Panc1 (cell line): ENCODE measurements at regions not wholly inside any gene's neighbourhood (a gene's known extent, or its start where the extent isn't known, plus 50 kb on each side); places are given as distances from the start of the nearest gene placed in this dataset.

Experiments
- ATAC-seq: fragments of 200-7000 bp; cut with Tn5 transposase; 2 replicates; pipeline ENCODE4 v1.9.1; 2020; ENCODE audit warnings: mild to moderate bottlenecking, moderate library complexity
- BruUV-seq: library from RNA; stranded (reverse); fragments of 400-500 nt; replicated peaks from 2 replicates; lab custom pipeline; 2021; lab: Mats Ljungman, UMichigan
- CTCF ChIA-PET: fragments of 300-600 bp; sonication (Branson Sonifier 250); formaldehyde crosslinking; loops from one replicate; lab custom pipeline; 2022; ENCODE audit warnings: antibody characterized with exemption; lab: Charles Lee
- POLR2A ChIA-PET: fragments of 300-600 bp; sonication (Branson Sonifier 250); formaldehyde crosslinking; loops from one replicate; lab custom pipeline; 2022; ENCODE audit warnings: antibody characterized with exemption; lab: Charles Lee
- DNase-seq: peaks from one replicate; pipeline ENCODE4 v3.0.0-alpha.2; 2010; ENCODE audit warnings: low read depth, low spot score
- H3K27ac ChIP-seq: 2 replicates; pipeline ENCODE4 v1.5.1; 2011; ENCODE audit warnings: mild to moderate bottlenecking, low read length, inconsistent platforms
- H3K27me3 ChIP-seq: fragments of 200-500 bp; sonication (Bioruptor generic); 2 replicates; pipeline ENCODE4 v1.6.0; 2014; ENCODE audit warnings: low read length, inconsistent platforms; ENCODE audit not compliant: control insufficient read depth, insufficient read depth
- H3K36me3 ChIP-seq: fragments of 200-500 bp; sonication (Bioruptor generic); 2 replicates; pipeline ENCODE4 v1.5.1; 2014; ENCODE audit warnings: inconsistent platforms, mild to moderate bottlenecking, low read length, moderate library complexity; ENCODE audit not compliant: control insufficient read depth, insufficient read depth
- H3K4me1 ChIP-seq: 2 replicates; pipeline ENCODE4 v1.5.1; 2011; ENCODE audit warnings: inconsistent platforms, mild to moderate bottlenecking, low read length, moderate library complexity; ENCODE audit not compliant: control insufficient read depth, insufficient read depth
- H3K4me3 ChIP-seq, 2 experiments: 2 replicates each; pipeline ENCODE4 v1.5.1; 2011 to 2012; ENCODE audit warnings: low read depth in 2 of 2, low read length in 2 of 2, mild to moderate bottlenecking in 2 of 2, inconsistent platforms in 1 of 2, moderate library complexity in 1 of 2
- H3K9me3 ChIP-seq: fragments of 200-500 bp; sonication (Bioruptor generic); 2 replicates; pipeline ENCODE4 v1.5.1; 2014; ENCODE audit warnings: low read depth, mild to moderate bottlenecking, inconsistent platforms, low read length, moderate library complexity; ENCODE audit not compliant: control insufficient read depth, insufficient read depth
- POLR2AphosphoS5 ChIP-seq: IDR thresholded peaks from 2 replicates; pipeline ENCODE4 v1.6.1; 2012; ENCODE audit warnings: mild to moderate bottlenecking, low read depth, low read length, moderate library complexity
- SIN3A ChIP-seq: IDR thresholded peaks from 2 replicates; pipeline ENCODE4 v1.6.1; 2012; ENCODE audit warnings: low read depth, mild to moderate bottlenecking, low read length, moderate library complexity, borderline replicate concordance; ENCODE audit not compliant: insufficient read depth
- TCF7L2 ChIP-seq: IDR thresholded peaks from 2 replicates; pipeline ENCODE4 v1.6.1; 2011; ENCODE audit warnings: mild to moderate bottlenecking, low read depth, low read length, inconsistent platforms
- in situ Hi-C: cut with HindIII; loops from 2 replicates; pipeline ENCODE4 v1.10.0; 2016; ENCODE audit warnings: low sequenced_read_pairs, low pct_unique_long_range_greater_than_20kb
- intact Hi-C: fragments of 100-400 bp; cut with micrococcal nuclease; formaldehyde crosslinking; loops from one replicate; pipeline ENCODE4 v1.10.0; 2022; ENCODE audit not compliant: unreplicated experiment
- TF ChIP-seq, protein P1 (sequence below): fragments of 450-650 bp; IDR thresholded peaks from 2 replicates; pipeline ENCODE4 v1.5.1; 2017; ENCODE audit warnings: mild to moderate bottlenecking
- TF ChIP-seq, protein P2 (sequence below), 2 experiments: IDR thresholded peaks; 2 replicates each; pipeline ENCODE4 v1.6.1; 2011 to 2012; ENCODE audit warnings: low read depth in 2 of 2, control low read depth in 1 of 2, low read length in 1 of 2, mild to moderate bottlenecking in 1 of 2, moderate library complexity in 1 of 2; ENCODE audit not compliant: insufficient read depth in 1 of 2

DNA sequence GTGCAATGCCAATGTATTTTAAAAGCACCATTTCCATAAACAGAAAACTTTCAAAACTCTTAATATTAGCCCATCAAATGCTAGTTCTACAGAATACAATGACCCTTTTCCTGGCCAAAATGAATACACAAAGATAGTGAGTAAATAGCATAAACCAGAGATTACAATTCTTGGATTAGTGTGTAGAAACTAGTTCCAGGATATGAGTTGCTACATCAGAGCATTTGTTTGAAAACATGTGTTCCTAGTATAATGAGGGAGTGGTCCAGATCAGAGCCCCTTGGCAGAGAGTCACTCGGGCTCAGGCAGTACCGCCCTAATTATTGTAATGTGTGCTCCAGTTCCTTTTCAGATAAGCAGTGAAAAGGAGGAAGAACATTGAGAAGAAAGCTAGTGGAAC lies 63.7 kb upstream of the COL21A1 start:
- no peak for TF ChIP-seq TCF7L2
- no peak for TF ChIP-seq POLR2AphosphoS5
- TF ChIP-seq, protein P1, sequence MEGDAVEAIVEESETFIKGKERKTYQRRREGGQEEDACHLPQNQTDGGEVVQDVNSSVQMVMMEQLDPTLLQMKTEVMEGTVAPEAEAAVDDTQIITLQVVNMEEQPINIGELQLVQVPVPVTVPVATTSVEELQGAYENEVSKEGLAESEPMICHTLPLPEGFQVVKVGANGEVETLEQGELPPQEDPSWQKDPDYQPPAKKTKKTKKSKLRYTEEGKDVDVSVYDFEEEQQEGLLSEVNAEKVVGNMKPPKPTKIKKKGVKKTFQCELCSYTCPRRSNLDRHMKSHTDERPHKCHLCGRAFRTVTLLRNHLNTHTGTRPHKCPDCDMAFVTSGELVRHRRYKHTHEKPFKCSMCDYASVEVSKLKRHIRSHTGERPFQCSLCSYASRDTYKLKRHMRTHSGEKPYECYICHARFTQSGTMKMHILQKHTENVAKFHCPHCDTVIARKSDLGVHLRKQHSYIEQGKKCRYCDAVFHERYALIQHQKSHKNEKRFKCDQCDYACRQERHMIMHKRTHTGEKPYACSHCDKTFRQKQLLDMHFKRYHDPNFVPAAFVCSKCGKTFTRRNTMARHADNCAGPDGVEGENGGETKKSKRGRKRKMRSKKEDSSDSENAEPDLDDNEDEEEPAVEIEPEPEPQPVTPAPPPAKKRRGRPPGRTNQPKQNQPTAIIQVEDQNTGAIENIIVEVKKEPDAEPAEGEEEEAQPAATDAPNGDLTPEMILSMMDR, result no peak
- TF ChIP-seq SIN3A, result no peak
- TF ChIP-seq, protein P2, sequence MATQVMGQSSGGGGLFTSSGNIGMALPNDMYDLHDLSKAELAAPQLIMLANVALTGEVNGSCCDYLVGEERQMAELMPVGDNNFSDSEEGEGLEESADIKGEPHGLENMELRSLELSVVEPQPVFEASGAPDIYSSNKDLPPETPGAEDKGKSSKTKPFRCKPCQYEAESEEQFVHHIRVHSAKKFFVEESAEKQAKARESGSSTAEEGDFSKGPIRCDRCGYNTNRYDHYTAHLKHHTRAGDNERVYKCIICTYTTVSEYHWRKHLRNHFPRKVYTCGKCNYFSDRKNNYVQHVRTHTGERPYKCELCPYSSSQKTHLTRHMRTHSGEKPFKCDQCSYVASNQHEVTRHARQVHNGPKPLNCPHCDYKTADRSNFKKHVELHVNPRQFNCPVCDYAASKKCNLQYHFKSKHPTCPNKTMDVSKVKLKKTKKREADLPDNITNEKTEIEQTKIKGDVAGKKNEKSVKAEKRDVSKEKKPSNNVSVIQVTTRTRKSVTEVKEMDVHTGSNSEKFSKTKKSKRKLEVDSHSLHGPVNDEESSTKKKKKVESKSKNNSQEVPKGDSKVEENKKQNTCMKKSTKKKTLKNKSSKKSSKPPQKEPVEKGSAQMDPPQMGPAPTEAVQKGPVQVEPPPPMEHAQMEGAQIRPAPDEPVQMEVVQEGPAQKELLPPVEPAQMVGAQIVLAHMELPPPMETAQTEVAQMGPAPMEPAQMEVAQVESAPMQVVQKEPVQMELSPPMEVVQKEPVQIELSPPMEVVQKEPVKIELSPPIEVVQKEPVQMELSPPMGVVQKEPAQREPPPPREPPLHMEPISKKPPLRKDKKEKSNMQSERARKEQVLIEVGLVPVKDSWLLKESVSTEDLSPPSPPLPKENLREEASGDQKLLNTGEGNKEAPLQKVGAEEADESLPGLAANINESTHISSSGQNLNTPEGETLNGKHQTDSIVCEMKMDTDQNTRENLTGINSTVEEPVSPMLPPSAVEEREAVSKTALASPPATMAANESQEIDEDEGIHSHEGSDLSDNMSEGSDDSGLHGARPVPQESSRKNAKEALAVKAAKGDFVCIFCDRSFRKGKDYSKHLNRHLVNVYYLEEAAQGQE (IDR thresholded peaks at IDR 0.05; ENCODE audit: insufficient read depth in 1 of 2, low read depth in 2 of 2, low read length in 1 of 2), result no peak
- H3K27me3 ChIP-seq, result peaks cover 14% of the 10 kb centered on the region
- H3K27ac ChIP-seq, result no peak overlapping the region
- POLR2A ChIA-PET, result no interaction called here
- CTCF ChIA-PET, result no interaction called here
- DNase-seq (no peak), ATAC-seq (no peak)
- no peak overlapping the region for H3K4me3 ChIP-seq
- no peaks in the 10 kb centered on the region for H3K4me1 ChIP-seq
- in situ Hi-C loops (no loop called here), intact Hi-C loops (no loop called here)
- no peaks in the 10 kb centered on the region for H3K9me3 ChIP-seq
- no TSS peak for BruUV-seq
- no peaks in the 10 kb centered on the region for H3K36me3 ChIP-seq

DNA sequence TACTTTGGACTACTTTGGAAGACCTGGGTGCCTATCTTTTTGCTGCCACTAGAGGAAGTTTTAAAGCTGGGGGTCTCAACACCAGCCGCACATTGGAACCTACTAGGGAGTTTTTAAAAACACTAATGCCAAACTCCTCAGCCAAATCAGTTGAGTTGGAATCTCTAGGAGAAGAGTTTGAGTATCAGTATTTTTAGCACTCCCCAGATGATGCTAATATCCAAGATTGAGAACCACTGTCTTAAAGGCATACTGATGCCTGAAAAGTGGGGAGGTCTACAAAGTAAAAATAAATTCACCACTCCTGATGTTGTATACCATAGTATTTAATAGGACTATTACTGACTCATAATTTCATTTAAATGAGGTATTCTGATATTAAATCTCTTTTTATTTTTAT lies 62.9 kb upstream of the COL21A1 start:
- CTCF ChIA-PET, result no interaction called here
- Histone ChIP-seq H3K9me3 (no peaks in the 10 kb centered on the region), H3K4me1 (no peaks in the 10 kb centered on the region), H3K27ac (no peak overlapping the region), H3K27me3 (peaks cover 14% of the 10 kb centered on the region), H3K4me3 (no peak overlapping the region), H3K36me3 (no peaks in the 10 kb centered on the region)
- intact Hi-C loops (no loop called here), in situ Hi-C loops (no loop called here)
- DNase-seq, result no peak
- POLR2A ChIA-PET, result no interaction called here
- no TSS peak for BruUV-seq
- TF ChIP-seq, protein P2 (IDR thresholded peaks at IDR 0.05; ENCODE audit: insufficient read depth in 1 of 2, low read depth in 2 of 2, low read length in 1 of 2), result no peak
- TF ChIP-seq SIN3A, result no peak
- no peak for ATAC-seq
